ENCODE measurements at regions not wholly inside any gene's neighbourhood (a gene's known extent, or its start where the extent isn't known, plus 50 kb on each side); places are given as distances from the start of the nearest gene placed in this dataset.

- TF ChIP-seq EP300 (IDR thresholded peaks at IDR 0.05; ENCODE audit: borderline replicate concordance) (no peak), TAF1 (IDR thresholded peaks at IDR 0.05; ENCODE audit: low read depth) (no peak), TCF12 (IDR thresholded peaks at IDR 0.05; ENCODE audit: low read depth) (no peak), RAD21 (IDR thresholded peaks at IDR 0.05; ENCODE audit: low read depth) (no peak), REST (IDR thresholded peaks at IDR 0.05; ENCODE audit: low read depth) (no peak)
These were observed 248.1 kb downstream of the MTERF1 start for GRCh38 chr7:91632234-91632940.

Measured in Ishikawa (cell line).